ENCODE measurements at regions not wholly inside any gene's neighbourhood (a gene's known extent, or its start where the extent isn't known, plus 50 kb on each side); places are given as distances from the start of the nearest gene placed in this dataset.

GRCh38 chr5:133876266-133876665, 92.2 kb downstream of the C5orf15 start:
- Histone ChIP-seq H3K18ac (ENCODE audit: extremely low read depth, low read length) (0 out of 2 replicates have a peak overlapping the region, but pooled peaks have one; percentile 13), H3K4ac (replicated peaks; ENCODE audit: insufficient read length, low read depth, low read length) (no peak overlapping the region), H2BK120ac (replicated peaks; ENCODE audit: low read depth, low read length) (no peak overlapping the region), H4K20me1 (replicated peaks in 1 of 2; ENCODE audit: control insufficient read depth in 1 of 2, insufficient read depth in 2 of 2, low read length in 2 of 2) (no peaks in the 10 kb centered on the region), H3K23ac (ENCODE audit: insufficient read length) (no peak overlapping the region), H2BK15ac (ENCODE audit: low read length) (no peak overlapping the region), H3K36me3 (ENCODE audit: control insufficient read depth in 2 of 4, insufficient read depth in 4 of 4, low read length in 3 of 4) (no peaks in the 10 kb centered on the region), H2AFZ (ENCODE audit: low read length) (no peak overlapping the region), H3K27ac (ENCODE audit: low read depth, low read length) (no peak overlapping the region), H2BK12ac (ENCODE audit: low read depth, low read length) (no peak overlapping the region; the same call in 1 of the 2 replicates), H3K27me3 (replicated peaks in 1 of 4; ENCODE audit: control insufficient read depth in 3 of 4, extremely low read depth in 1 of 4, insufficient read depth in 3 of 4, low read length in 3 of 4) (no peaks in the 10 kb centered on the region), H3K4me3 (ENCODE audit: extremely low read depth in 1 of 4, insufficient read depth in 2 of 4, low read depth in 3 of 4, low read length in 4 of 4) (no peak overlapping the region), H3K4me1 (replicated peaks in 1 of 4; ENCODE audit: control insufficient read depth in 3 of 4, insufficient read depth in 4 of 4, low read length in 3 of 4) (peaks cover 0 to 9% (median 5%) of the 10 kb centered on the region in 4 experiments; a peak in 5 of 7 replicates), H4K91ac (replicated peaks; ENCODE audit: insufficient read length, low read length) (no peak overlapping the region), H3K14ac (ENCODE audit: insufficient read length) (no peak overlapping the region), H3K56ac (replicated peaks; ENCODE audit: insufficient read length, low read depth, low read length) (no peak overlapping the region), H3K79me2 (ENCODE audit: control insufficient read depth in 1 of 2, insufficient read depth in 2 of 2, low read length in 2 of 2) (no peaks in the 10 kb centered on the region), H2AK5ac (ENCODE audit: low read depth, low read length) (no peak overlapping the region), H2BK20ac (ENCODE audit: low read length) (peak overlapping the region; percentile 87; the same call in 1 of the 2 replicates), H3K4me2 (ENCODE audit: insufficient read depth in 1 of 2, low read depth in 2 of 2, low read length in 2 of 2) (no peak overlapping the region), H4K5ac (ENCODE audit: insufficient read length, low read depth, low read length) (no peak overlapping the region), H4K8ac (ENCODE audit: extremely low read depth, insufficient read depth, low read length) (no peak overlapping the region; the same call in 1 of the 2 replicates), H3K79me1 (ENCODE audit: low read depth, low read length) (no peaks in the 10 kb centered on the region), H2BK5ac (ENCODE audit: low read depth, low read length) (no peak overlapping the region; the same call in 1 of the 2 replicates), H3K9me3 (ENCODE audit: insufficient read depth in 2 of 2, low read depth in 1 of 2, low read length in 1 of 2) (no peaks in the 10 kb centered on the region), H3K23me2 (ENCODE audit: low read depth, low read length) (no peaks in the 10 kb centered on the region), H3K9ac (replicated peaks in 1 of 4; ENCODE audit: extremely low read depth in 1 of 4, low read depth in 3 of 4, low read length in 3 of 4) (no peak overlapping the region)
- POLR2A ChIA-PET (ENCODE audit: partially characterized antibody): no interaction called here
- FAIRE-seq: no peak
- CTCF ChIA-PET (ENCODE audit: partially characterized antibody): interaction anchor here (14.0 kb wide), 1 partner anchor 9 kb away, joined by 150 read pairs; no protein-coding TSS in a partner anchor
- no peak for DNase-seq (ENCODE audit: low read depth in 1 of 2, low spot score in 2 of 2)
- WGBS, 2 experiments (ENCODE audit: extremely low coverage in 1 of 2, insufficient coverage in 1 of 2, insufficient read length in 1 of 2, insufficient replicate concordance in 2 of 2, low coverage in 1 of 2, low lambda C conversion rate in 2 of 2, missing lambda C conversion rate in 1 of 2): 93% methylated on average over 3 of the region's 3 CpGs; no CpG with 5 or more reads in 1 of the 2 experiments
- no peak for TF ChIP-seq JUND (IDR thresholded peaks at IDR 0.05; ENCODE audit: low read length)
- no peak for TF ChIP-seq SRF (IDR thresholded peaks at IDR 0.05; ENCODE audit: low read depth, low read length)
- no peak for TF ChIP-seq ATF3 (IDR thresholded peaks at IDR 0.05; ENCODE audit: insufficient read depth, low read depth, low read length)
- TF ChIP-seq JUN (IDR thresholded peaks at IDR 0.05; ENCODE audit: low read depth, low read length): no peak
- no peak for TF ChIP-seq RNF2 (IDR thresholded peaks at IDR 0.05; ENCODE audit: borderline replicate concordance, low read depth, low read length, missing control alignments, poor library complexity, severe bottlenecking)
- TF ChIP-seq GABPA (IDR thresholded peaks at IDR 0.05; ENCODE audit: borderline replicate concordance, insufficient read depth, low read length): no peak
- TF ChIP-seq SP4 (IDR thresholded peaks at IDR 0.05; ENCODE audit: low read length): no peak
- TF ChIP-seq MAFK (IDR thresholded peaks at IDR 0.05; ENCODE audit: low read depth, low read length): no peak
- TF ChIP-seq SP1 (IDR thresholded peaks at IDR 0.05; ENCODE audit: low read depth, low read length): no peak
- TF ChIP-seq RFX5 (IDR thresholded peaks at IDR 0.05; ENCODE audit: borderline replicate concordance, low read depth, low read length): no peak
- TF ChIP-seq SIX5 (IDR thresholded peaks at IDR 0.05; ENCODE audit: low read depth, low read length): no peak
- no peak for TF ChIP-seq EP300 (IDR thresholded peaks at IDR 0.05; ENCODE audit: borderline replicate concordance in 1 of 2, low read depth in 2 of 2, low read length in 2 of 2)
- no peak for TF ChIP-seq SUZ12 (IDR thresholded peaks at IDR 0.05; ENCODE audit: low read length)
- no peak for TF ChIP-seq NRF1 (IDR thresholded peaks at IDR 0.05; ENCODE audit: low read depth, low read length)
